ENCODE measurements at regions not wholly inside any gene's neighbourhood (a gene's known extent, or its start where the extent isn't known, plus 50 kb on each side); places are given as distances from the start of the nearest gene placed in this dataset.

DNA sequence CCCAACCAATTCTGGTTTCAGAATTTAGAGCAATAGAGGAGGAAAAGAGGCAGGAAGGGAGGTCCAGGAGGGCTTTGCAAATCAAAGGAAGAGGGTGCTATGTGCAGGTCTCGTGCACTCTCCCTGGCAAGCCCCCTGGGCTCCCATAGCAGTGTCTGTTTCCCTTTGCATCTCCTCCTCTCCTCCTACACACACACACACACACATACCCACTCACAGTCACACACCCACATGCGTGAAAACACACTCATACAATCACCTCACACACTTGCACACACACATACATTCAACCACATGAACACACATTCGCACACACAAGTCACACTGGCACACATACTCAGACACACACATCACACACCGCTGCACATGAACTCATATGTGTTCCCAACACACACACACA is 105.3 kb downstream of the OAT start:
- Histone ChIP-seq H3K9me3 (ENCODE audit: low read depth) (no peaks in the 10 kb centered on the region), H3K27ac (no peak overlapping the region), H3F3A (ENCODE audit: low read depth) (no peaks in the 10 kb centered on the region), H3K4me1 (no peaks in the 10 kb centered on the region), H2AFZ (replicated peaks) (no peak overlapping the region), H3K4me3 (no peak overlapping the region), H3K27me3 (no peaks in the 10 kb centered on the region), H3K79me2 (ENCODE audit: low read depth) (no peaks in the 10 kb centered on the region), H3K36me3 (no peaks in the 10 kb centered on the region), H3K4me2 (no peak overlapping the region), H3K9ac (no peak overlapping the region), H4K20me1 (ENCODE audit: low read depth) (no peaks in the 10 kb centered on the region)
- Mint-ChIP-seq H3K27ac (no peak overlapping the region), H3K4me1 (no peaks in the 10 kb centered on the region), H3K4me3 (no peak overlapping the region), H3K27me3 (ENCODE audit: insufficient read depth, low read depth) (no peaks in the 10 kb centered on the region), H3K9me3 (no peaks in the 10 kb centered on the region), H3K36me3 (no peaks in the 10 kb centered on the region)
- TF ChIP-seq EZH2 (IDR thresholded peaks at IDR 0.05), result no peak
- TF ChIP-seq EZH2phosphoT487 (IDR thresholded peaks at IDR 0.05), result no peak
- TF ChIP-seq, protein P1, sequence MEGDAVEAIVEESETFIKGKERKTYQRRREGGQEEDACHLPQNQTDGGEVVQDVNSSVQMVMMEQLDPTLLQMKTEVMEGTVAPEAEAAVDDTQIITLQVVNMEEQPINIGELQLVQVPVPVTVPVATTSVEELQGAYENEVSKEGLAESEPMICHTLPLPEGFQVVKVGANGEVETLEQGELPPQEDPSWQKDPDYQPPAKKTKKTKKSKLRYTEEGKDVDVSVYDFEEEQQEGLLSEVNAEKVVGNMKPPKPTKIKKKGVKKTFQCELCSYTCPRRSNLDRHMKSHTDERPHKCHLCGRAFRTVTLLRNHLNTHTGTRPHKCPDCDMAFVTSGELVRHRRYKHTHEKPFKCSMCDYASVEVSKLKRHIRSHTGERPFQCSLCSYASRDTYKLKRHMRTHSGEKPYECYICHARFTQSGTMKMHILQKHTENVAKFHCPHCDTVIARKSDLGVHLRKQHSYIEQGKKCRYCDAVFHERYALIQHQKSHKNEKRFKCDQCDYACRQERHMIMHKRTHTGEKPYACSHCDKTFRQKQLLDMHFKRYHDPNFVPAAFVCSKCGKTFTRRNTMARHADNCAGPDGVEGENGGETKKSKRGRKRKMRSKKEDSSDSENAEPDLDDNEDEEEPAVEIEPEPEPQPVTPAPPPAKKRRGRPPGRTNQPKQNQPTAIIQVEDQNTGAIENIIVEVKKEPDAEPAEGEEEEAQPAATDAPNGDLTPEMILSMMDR (IDR thresholded peaks at IDR 0.05), result no peak
- DNase-seq (ENCODE audit: low spot score), result no peak

DNA sequence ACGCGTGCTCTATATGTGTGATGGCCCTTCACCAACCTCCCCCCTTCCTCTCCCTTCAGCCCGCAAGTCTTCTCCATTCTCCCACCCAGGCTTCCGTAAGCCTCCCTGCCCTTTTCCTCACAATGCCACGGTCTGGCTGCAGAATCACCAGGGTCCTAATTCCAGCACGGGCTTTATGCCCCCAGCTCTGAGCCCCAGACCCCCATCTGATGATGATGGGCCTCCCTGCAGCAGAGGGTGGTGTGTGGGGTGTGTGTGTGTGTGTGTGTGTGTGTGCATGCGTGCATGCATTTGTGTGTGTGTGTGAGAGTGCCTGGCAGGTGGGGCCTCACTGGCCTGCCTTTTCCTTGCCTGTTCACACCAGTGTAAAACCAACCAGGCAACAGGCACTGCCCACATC is 109.9 kb downstream of the OAT start:
- Histone ChIP-seq H3K36me3 (no peaks in the 10 kb centered on the region), H3K4me1 (no peaks in the 10 kb centered on the region), H3K9ac (no peak overlapping the region), H4K20me1 (ENCODE audit: low read depth) (no peaks in the 10 kb centered on the region), H3K27ac (no peak overlapping the region), H3K9me3 (ENCODE audit: low read depth) (no peaks in the 10 kb centered on the region), H2AFZ (replicated peaks) (no peak overlapping the region), H3F3A (ENCODE audit: low read depth) (no peaks in the 10 kb centered on the region), H3K4me3 (no peak overlapping the region), H3K27me3 (no peaks in the 10 kb centered on the region), H3K4me2 (no peak overlapping the region), H3K79me2 (ENCODE audit: low read depth) (no peaks in the 10 kb centered on the region)
- TF ChIP-seq, protein P1 (IDR thresholded peaks at IDR 0.05), result no peak
- TF ChIP-seq EZH2phosphoT487 (IDR thresholded peaks at IDR 0.05) (no peak), EZH2 (IDR thresholded peaks at IDR 0.05) (no peak)
- H3K27ac Mint-ChIP-seq, result no peak overlapping the region
- no peaks in the 10 kb centered on the region for H3K9me3 Mint-ChIP-seq
- peaks cover 2% of the 10 kb centered on the region for H3K4me1 Mint-ChIP-seq
- H3K4me3 Mint-ChIP-seq, result no peak overlapping the region
- H3K27me3 Mint-ChIP-seq (ENCODE audit: insufficient read depth, low read depth), result no peaks in the 10 kb centered on the region
- DNase-seq (ENCODE audit: low spot score), result no peak
- H3K36me3 Mint-ChIP-seq, result no peaks in the 10 kb centered on the region

DNA sequence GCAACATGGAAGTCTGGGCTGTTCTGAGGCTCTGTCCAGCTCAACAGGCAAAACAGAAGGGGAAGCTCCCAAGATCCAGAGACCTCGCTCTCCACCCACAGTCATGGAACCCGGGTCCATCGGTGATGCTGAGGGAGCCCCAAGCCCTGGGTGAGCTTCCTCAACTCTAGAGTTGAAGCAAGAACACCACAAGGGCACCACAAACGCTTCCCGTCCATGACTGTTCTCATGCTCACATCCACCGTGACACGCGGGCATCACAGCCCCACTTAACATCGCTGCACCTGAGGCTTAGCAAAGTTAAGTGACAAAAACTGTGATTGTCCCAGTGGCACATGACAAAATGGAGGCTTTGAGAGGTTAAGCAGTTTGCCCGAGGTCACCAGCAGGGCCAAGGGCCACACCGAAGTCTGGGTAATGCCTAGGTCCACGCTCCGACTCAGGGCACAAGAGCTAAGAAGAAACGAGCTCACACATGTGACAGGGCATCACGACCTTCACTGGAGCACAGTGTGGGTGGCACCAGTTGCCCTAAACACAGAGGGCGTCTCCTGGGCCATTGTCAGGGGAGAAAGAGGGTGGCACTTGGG is 110.6 kb downstream of the OAT start:
- Histone ChIP-seq H3F3A (ENCODE audit: low read depth) (no peaks in the 10 kb centered on the region), H3K9ac (no peak overlapping the region), H3K27me3 (no peaks in the 10 kb centered on the region), H3K4me1 (no peaks in the 10 kb centered on the region), H3K9me3 (ENCODE audit: low read depth) (no peaks in the 10 kb centered on the region), H3K36me3 (no peaks in the 10 kb centered on the region), H3K79me2 (ENCODE audit: low read depth) (no peaks in the 10 kb centered on the region), H3K4me2 (no peak overlapping the region), H3K4me3 (no peak overlapping the region), H3K27ac (no peak overlapping the region), H4K20me1 (ENCODE audit: low read depth) (no peaks in the 10 kb centered on the region), H2AFZ (replicated peaks) (no peak overlapping the region)
- Mint-ChIP-seq H3K27ac (no peak overlapping the region), H3K27me3 (ENCODE audit: insufficient read depth, low read depth) (no peaks in the 10 kb centered on the region), H3K4me1 (peaks cover 2% of the 10 kb centered on the region), H3K36me3 (no peaks in the 10 kb centered on the region), H3K4me3 (no peak overlapping the region), H3K9me3 (no peaks in the 10 kb centered on the region)
- DNase-seq (ENCODE audit: low spot score), result no peak
- TF ChIP-seq, protein P1 (IDR thresholded peaks at IDR 0.05), result no peak
- TF ChIP-seq EZH2 (IDR thresholded peaks at IDR 0.05) (no peak), EZH2phosphoT487 (IDR thresholded peaks at IDR 0.05) (no peak)
